Dermis microvascular lymphatic vessel endothelial cell (primary cell): ENCODE measurements at regions not wholly inside any gene's neighbourhood (a gene's known extent, or its start where the extent isn't known, plus 50 kb on each side); places are given as distances from the start of the nearest gene placed in this dataset.

Source experiments
- DNase-seq, 2 donors: peaks; one replicate each; pipeline versions ENCODE4 v3.0.0 to v3.0.0-alpha.2; 2010; ENCODE audit warnings: low read depth in 2 of 2

- peak; percentile 5 to 38 for DNase-seq
These were observed 548.5 kb downstream of the BUD13 start for GRCh38 chr11:116224154-116224888.

- no peak for DNase-seq
These were observed 551.4 kb downstream of the BUD13 start for GRCh38 chr11:116221351-116221750.

GRCh38 chr11:116219171-116219635 is 553.6 kb downstream of the BUD13 start:
- no peak for DNase-seq

GRCh38 chr11:116217441-116217840 is 555.3 kb downstream of the BUD13 start:
- DNase-seq = no peak

- DNase-seq = peak; percentile 31 to 68
These were observed 555.8 kb downstream of the BUD13 start for GRCh38 chr11:116217006-116217405.

GRCh38 chr11:116215471-116216113 is 557.2 kb downstream of the BUD13 start:
- DNase-seq = no peak

- no peak for DNase-seq
These were observed 561.6 kb downstream of the BUD13 start for GRCh38 chr11:116211147-116211546.

DNA sequence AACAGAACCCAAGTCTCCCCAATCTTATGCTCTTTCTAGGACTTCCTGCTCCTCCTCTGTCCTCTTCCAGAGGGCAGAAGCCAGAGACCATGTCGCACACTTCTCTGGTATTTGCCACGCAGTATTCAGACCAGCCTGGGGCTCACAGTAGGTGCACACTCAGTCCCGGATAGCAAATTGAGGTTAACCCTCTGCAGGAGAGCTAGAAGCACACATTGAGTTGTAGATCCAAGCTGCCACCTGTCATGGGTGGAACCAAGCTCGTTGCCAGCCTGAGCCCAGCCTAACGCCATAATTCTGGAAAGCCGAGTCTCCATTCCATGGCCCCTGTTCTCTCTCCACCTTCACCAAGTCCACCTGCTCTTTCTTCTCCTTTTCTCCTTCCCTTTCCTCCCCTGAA is 562.1 kb downstream of the BUD13 start:
- no peak for DNase-seq

GRCh38 chr11:116209255-116209654 is 563.5 kb downstream of the BUD13 start:
- DNase-seq = no peak

DNA sequence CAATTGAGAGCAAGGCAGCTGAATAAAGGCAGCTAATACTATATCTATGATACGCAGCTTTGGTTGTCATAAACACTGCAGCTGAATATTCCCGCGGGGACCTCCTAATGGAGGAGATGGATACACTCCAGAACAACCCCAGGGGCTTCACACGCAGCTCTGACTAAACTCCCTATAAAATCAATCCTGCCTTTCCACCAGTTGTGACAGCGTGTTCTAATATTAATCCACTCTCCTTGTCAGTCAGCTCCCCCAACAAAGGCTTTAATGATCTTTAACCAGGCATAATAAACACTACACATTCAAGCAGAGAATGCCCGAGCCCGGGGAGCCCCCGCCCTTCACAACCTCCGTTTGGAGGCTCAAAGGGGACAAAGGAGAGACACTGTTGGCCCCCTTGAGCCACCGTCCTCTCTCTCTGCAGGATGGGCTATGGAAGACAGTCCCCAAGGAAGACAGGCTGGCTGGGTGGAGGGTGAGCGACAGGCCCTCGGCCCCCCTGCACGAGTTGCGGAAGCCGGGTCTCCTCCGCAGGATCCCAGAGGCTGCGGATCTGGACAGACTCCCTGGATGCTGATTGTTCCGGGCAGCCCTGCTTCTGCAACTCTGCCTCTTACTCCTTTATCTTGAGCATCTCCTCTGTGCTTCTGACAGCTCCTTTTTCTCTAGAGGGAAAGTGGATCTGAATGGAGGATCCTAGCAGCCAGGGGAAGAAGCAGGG is 565.2 kb downstream of the BUD13 start:
- DNase-seq = no peak

DNA sequence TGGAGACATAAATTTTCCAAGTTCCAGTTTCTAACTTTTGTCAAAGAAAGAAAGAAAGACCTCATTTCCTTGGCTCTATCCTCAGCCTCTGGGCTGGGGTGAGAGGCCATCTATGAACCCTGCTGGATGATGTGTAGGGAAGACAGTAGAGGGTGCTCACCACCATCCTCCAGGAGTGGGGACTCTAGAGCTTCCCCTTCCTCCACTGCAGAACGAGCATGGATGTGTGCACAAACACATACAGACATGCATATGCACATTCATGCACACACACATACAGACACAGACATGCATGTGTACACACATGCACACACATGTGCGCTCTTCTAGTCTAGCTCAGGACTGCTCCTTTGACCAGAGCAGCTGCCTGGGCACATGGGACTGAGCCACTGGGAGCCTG is 565.8 kb downstream of the BUD13 start:
- DNase-seq = no peak

DNA sequence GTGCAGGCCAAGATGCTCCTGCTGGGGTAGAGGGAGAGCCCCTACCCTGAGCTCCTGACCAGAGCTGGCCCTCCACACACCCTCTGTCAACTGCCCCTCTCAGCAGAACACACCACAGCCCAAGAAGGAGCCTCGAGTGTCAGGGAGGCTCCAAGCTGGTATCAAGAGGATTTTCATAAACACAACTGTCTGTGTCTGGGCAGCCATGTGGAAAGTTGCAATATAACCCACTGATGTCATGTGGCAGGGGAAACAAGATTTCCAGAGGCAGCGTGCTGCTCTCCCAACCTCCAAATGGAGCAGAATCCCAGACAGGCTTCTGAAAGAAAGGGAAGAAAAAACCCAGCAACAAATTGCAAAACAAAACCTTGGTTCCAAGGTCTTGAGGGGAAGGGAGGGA is 569.9 kb downstream of the BUD13 start:
- no peak for DNase-seq

DNA sequence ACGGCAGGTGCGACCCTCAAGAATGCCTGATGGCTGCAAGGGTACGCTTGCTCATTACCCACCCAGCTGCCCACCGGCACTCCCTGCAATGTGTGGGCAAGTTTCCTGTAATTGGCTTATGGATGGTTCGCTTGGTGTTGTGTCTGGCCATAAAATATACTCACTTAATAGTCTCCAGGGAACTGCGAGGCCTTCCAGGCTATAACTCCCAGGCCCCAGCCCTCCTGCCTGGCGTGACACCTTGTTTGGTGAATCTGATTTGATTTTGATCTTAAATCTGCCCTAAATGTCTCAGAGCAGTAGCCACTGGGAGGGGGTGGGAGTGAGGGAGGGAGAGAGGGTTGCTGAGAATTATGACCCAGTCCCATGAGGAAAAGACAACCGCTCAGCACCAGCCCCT is 572.2 kb downstream of the BUD13 start:
- no peak for DNase-seq

DNA sequence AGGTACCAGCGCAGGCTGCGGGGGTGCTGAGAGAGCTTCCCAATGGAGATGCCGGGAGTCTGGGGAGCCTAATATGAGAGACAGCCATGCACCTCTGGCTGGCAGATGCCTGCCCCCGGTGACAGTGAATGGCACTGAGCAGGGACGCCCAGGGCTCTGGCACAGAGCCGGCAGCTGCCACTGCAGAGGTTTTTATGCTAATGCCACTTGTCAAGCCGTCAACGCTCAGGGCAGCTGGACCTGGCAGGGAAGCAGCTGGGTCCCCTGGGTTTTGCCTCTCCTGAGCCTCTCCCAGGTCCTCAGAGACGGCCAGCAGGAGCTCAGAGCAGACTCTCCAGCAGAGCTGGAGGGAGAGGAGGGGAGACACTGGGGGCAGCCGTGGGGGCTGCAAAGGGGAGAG is 573.6 kb downstream of the BUD13 start:
- no peak for DNase-seq

GRCh38 chr11:116194156-116194904 is 578.5 kb downstream of the BUD13 start:
- no peak for DNase-seq

GRCh38 chr11:116193321-116194131 is 579.3 kb downstream of the BUD13 start:
- peak; percentile 48 to 64 for DNase-seq

DNA sequence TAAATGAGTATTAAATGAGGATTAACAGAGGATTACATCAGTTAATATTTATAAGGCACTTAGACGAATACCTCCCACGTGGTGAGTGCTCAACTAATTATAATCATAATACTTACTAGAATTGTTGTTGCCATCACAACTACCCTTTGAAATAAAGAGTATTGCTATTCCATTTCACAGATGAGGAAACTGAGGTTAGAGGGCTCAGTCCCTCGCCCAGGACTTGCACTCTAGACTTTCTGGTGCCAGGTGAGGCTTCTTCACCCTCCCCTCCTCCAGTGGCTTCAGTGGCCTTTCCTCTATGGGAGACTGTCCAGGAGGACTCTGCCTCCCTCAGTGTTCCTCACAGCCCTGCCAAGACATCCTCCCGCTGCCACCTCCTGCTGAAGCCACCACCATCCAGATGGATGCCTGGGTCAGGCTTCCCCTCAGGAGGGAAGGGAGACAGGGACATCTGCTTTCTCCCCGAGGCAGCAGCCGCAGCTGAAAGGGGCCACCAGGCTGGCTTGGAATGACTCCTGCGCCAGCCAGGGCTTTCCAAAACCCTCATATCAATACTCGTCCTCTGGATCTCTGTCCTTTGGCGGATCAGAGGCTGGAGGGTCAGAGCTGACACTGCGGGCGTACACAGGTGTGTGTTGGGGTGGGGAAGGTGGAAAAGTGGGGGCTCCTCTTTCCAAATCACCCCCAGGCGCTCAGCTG is 580.1 kb downstream of the BUD13 start:
- no peak for DNase-seq

- DNase-seq = no peak
These were observed 581.9 kb downstream of the BUD13 start for GRCh38 chr11:116190861-116191260.

- DNase-seq = no peak
These were observed 583.2 kb downstream of the BUD13 start for GRCh38 chr11:116189408-116190170.

DNA sequence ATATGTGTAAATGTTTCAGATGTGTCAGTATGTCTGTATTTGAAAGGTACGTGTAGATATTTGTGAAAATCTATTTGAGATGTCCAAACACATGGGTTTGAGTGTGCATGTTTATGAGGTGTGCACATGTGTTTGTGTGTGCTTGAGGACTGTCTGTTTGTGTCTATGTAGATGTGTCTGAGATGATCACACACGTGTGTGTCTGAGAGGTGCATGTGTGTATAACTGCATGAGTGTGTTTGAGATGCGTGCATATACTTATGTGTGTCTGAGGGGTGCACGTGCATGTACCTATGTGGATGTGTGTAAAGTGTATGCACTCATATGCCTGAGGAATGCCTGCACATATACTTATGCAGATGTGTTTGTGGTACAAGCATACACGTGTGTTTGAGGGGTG is 584.4 kb downstream of the BUD13 start:
- DNase-seq = no peak
